Keratinocyte (primary cell): ENCODE measurements at regions not wholly inside any gene's neighbourhood (a gene's known extent, or its start where the extent isn't known, plus 50 kb on each side); places are given as distances from the start of the nearest gene placed in this dataset.

Experiments used
- EZH2 ChIP-seq: IDR thresholded peaks from one replicate; pipeline ENCODE4 v1.6.1; 2012; ENCODE audit warnings: inconsistent platforms, mild to moderate bottlenecking, low read length, moderate library complexity
- TF ChIP-seq, protein P1 (sequence below), 3 experiments: IDR thresholded peaks in 1 of 3; conservative IDR thresholded peaks in 1 of 3; optimal IDR thresholded peaks in 1 of 3; 2 replicates in 2 of 3; 3 replicates in 1 of 3; pipeline versions ENCODE3 to v1.5.1; 2011; ENCODE audit warnings: low read length in 3 of 3, mild to moderate bottlenecking in 3 of 3, moderate library complexity in 2 of 3, control low read depth in 1 of 3, inconsistent platforms in 1 of 3; ENCODE audit not compliant: insufficient read depth in 2 of 3; ENCODE audit errors: extremely low read depth in 1 of 3

DNA sequence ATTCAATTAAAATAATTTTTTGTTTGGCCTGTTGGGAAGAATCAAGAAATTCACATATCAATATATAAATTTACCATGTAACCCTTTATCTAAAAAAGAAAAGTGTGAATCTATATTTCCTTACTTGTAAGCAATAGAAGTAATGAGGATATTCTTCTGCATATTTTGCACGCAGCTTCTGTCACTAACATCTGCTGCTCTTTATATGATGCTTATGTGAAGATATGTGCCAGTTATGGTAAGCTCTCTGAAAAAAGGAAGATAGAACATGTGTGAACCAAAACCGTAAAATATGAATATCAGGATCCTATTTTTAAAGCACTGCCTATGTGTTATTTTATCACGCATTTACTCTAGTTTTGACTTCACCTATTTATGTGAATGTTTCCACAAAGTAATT, 96.4 kb upstream of the ATP11B start:
- TF ChIP-seq, protein P1, sequence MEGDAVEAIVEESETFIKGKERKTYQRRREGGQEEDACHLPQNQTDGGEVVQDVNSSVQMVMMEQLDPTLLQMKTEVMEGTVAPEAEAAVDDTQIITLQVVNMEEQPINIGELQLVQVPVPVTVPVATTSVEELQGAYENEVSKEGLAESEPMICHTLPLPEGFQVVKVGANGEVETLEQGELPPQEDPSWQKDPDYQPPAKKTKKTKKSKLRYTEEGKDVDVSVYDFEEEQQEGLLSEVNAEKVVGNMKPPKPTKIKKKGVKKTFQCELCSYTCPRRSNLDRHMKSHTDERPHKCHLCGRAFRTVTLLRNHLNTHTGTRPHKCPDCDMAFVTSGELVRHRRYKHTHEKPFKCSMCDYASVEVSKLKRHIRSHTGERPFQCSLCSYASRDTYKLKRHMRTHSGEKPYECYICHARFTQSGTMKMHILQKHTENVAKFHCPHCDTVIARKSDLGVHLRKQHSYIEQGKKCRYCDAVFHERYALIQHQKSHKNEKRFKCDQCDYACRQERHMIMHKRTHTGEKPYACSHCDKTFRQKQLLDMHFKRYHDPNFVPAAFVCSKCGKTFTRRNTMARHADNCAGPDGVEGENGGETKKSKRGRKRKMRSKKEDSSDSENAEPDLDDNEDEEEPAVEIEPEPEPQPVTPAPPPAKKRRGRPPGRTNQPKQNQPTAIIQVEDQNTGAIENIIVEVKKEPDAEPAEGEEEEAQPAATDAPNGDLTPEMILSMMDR (optimal IDR thresholded peaks at IDR 0.05 in 1 of 3, IDR thresholded peaks at IDR 0.05 in 1 of 3, conservative IDR thresholded peaks at IDR 0.05 in 1 of 3; ENCODE audit: extremely low read depth in 1 of 3, insufficient read depth in 2 of 3, low read length in 3 of 3), result no peak
- TF ChIP-seq EZH2, result no peak
